ENCODE measurements at regions not wholly inside any gene's neighbourhood (a gene's known extent, or its start where the extent isn't known, plus 50 kb on each side); places are given as distances from the start of the nearest gene placed in this dataset.
A peak's percentile ranks its signal among the peaks of the same experiment; 100 is the strongest.

GRCh38 chr2:120890566-120891360 is 155.1 kb downstream of the GLI2 start:
- H3K27me3 Mint-ChIP-seq (ENCODE audit: low read depth, poor library complexity) = peaks cover 12% of the 10 kb centered on the region
- H3K4me1 Mint-ChIP-seq = peaks cover 89% of the 10 kb centered on the region
- peaks cover 5% of the 10 kb centered on the region for H3K36me3 Mint-ChIP-seq (ENCODE audit: low read depth)
- TF ChIP-seq, protein P1, sequence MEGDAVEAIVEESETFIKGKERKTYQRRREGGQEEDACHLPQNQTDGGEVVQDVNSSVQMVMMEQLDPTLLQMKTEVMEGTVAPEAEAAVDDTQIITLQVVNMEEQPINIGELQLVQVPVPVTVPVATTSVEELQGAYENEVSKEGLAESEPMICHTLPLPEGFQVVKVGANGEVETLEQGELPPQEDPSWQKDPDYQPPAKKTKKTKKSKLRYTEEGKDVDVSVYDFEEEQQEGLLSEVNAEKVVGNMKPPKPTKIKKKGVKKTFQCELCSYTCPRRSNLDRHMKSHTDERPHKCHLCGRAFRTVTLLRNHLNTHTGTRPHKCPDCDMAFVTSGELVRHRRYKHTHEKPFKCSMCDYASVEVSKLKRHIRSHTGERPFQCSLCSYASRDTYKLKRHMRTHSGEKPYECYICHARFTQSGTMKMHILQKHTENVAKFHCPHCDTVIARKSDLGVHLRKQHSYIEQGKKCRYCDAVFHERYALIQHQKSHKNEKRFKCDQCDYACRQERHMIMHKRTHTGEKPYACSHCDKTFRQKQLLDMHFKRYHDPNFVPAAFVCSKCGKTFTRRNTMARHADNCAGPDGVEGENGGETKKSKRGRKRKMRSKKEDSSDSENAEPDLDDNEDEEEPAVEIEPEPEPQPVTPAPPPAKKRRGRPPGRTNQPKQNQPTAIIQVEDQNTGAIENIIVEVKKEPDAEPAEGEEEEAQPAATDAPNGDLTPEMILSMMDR (IDR thresholded peaks at IDR 0.05) = no peak
- DNase-seq = no peak
- H3K27ac Mint-ChIP-seq = no peak overlapping the region
- peak overlapping the region; percentile 4 for H3K4me3 Mint-ChIP-seq
- H3K9me3 Mint-ChIP-seq = no peaks in the 10 kb centered on the region

DNA sequence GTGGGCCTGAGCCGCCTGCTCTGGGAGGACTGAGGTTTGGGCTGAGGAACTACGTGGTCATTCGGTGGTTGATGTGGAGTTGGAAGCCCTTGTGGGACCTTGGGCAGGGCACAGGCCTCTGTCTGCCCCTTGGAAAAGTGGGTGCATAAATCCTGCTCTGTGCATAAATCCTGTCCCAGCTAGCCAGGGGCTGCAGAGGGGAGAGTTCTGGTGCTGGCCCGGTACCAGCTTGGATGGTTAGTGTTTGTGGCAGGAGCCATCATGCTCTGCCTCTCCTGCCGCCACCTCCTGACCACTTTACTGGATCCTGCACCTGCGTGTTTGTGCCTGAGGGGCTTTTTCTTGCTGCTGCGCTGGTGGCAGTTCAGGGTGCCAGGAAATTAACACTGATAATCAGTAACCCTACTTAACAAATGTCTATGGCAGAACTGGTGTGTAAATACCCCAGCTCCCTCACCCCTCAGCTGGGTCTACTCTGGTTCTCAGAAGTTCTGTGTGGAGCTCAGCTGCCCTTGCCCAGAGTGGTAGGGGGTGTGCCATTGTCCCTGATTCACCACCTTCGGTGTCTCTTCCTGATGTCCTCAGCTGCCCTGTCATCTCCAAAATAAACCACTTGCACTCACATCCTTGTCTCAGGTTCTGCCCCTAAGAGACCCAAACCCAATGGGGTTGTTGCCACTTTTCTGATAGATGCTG is 156.8 kb downstream of the GLI2 start:
- no peaks in the 10 kb centered on the region for H3K9me3 Mint-ChIP-seq
- H3K36me3 Mint-ChIP-seq (ENCODE audit: low read depth) = peaks cover 5% of the 10 kb centered on the region
- no peak for DNase-seq
- H3K27me3 Mint-ChIP-seq (ENCODE audit: low read depth, poor library complexity) = peaks cover 11% of the 10 kb centered on the region
- peaks cover 89% of the 10 kb centered on the region for H3K4me1 Mint-ChIP-seq
- H3K27ac Mint-ChIP-seq = peak overlapping the region; percentile 74
- TF ChIP-seq, protein P1 (IDR thresholded peaks at IDR 0.05) = no peak
- H3K4me3 Mint-ChIP-seq = peak overlapping the region; percentile 63

DNA sequence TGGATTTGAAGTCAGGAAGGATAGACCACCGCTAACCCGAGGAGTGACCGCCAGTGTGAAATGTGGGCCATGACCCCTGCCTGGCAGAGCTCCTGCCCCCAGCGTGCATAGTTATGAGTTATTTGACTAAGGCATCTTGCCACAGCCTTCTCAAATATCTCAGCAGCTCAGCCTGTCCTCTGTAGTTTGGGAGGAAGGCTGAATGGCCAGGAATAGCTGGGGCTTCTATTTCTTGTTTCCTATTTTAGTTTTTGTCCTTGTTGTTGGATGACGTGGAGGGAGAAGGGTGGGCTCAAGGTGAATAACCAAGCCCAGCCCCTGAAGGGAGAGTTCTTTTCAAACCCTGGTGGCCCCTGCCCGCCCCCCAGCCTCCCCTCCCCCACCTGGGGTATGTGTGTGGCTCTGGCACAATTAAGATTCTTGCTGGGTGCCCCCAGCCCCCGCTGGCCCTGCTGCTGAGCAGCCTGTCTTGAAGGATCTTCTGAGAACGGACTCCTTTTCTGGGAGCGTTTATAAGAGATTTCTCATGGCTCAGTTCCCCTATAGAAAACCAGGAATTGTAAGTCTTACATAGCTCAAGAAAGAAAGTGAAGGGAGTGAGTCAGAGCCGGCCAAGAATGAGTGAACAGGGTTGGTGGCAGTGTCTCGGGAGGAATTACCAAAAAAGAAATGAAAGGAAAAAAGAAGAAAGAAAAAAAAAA is 157.4 kb downstream of the GLI2 start:
- Mint-ChIP-seq H3K9me3 (no peaks in the 10 kb centered on the region), H3K27ac (peak overlapping the region; percentile 85), H3K27me3 (ENCODE audit: low read depth, poor library complexity) (peaks cover 7% of the 10 kb centered on the region), H3K4me3 (peak overlapping the region; percentile 63), H3K4me1 (peaks cover 89% of the 10 kb centered on the region), H3K36me3 (ENCODE audit: low read depth) (peaks cover 5% of the 10 kb centered on the region)
- DNase-seq = no peak
- TF ChIP-seq, protein P1 (IDR thresholded peaks at IDR 0.05) = no peak

- TF ChIP-seq, protein P1 (IDR thresholded peaks at IDR 0.05) = no peak
- Mint-ChIP-seq H3K27ac (peak overlapping the region; percentile 98), H3K27me3 (ENCODE audit: low read depth, poor library complexity) (peaks cover 7% of the 10 kb centered on the region), H3K9me3 (no peaks in the 10 kb centered on the region), H3K4me1 (peaks cover 89% of the 10 kb centered on the region), H3K36me3 (ENCODE audit: low read depth) (peaks cover 5% of the 10 kb centered on the region), H3K4me3 (peak overlapping the region; percentile 50)
- DNase-seq = peak; percentile 83
Observed at GRCh38 chr2:120893811-120894584, 158.3 kb downstream of the GLI2 start.

GRCh38 chr2:120894966-120895365 is 159.3 kb downstream of the GLI2 start:
- H3K27ac Mint-ChIP-seq = peak overlapping the region; percentile 98
- H3K36me3 Mint-ChIP-seq (ENCODE audit: low read depth) = no peaks in the 10 kb centered on the region
- DNase-seq = no peak
- H3K27me3 Mint-ChIP-seq (ENCODE audit: low read depth, poor library complexity) = peaks cover 7% of the 10 kb centered on the region
- no peaks in the 10 kb centered on the region for H3K9me3 Mint-ChIP-seq
- peak overlapping the region; percentile 2 for H3K4me3 Mint-ChIP-seq
- H3K4me1 Mint-ChIP-seq = peaks cover 93% of the 10 kb centered on the region
- TF ChIP-seq, protein P1 (IDR thresholded peaks at IDR 0.05) = no peak
